Thyroid gland (tissue), 4 donors: ENCODE measurements at regions not wholly inside any gene's neighbourhood (a gene's known extent, or its start where the extent isn't known, plus 50 kb on each side); places are given as distances from the start of the nearest gene placed in this dataset.

Experiments
- DNase-seq, 2 donors: peaks; one replicate each; pipeline ENCODE4 v3.0.0-alpha.2; 2019
- H3K27ac ChIP-seq, 3 donors: fragments of 200-600 bp; sonication (generic); 1 replicate in 2 of 3; 2 replicates in 1 of 3; pipeline ENCODE4 v1.5.1; 2016 to 2019; ENCODE audit warnings: mild to moderate bottlenecking in 1 of 3, moderate library complexity in 1 of 3
- H3K27me3 ChIP-seq: fragments of 200-600 bp; sonication (generic); one replicate; pipeline ENCODE4 v1.5.1; 2019
- H3K36me3 ChIP-seq, 2 donors: fragments of 200-600 bp; sonication (generic); one replicate each; pipeline ENCODE4 v1.5.1; 2016 to 2019
- H3K4me1 ChIP-seq, 2 donors: fragments of 200-600 bp; sonication (generic); one replicate each; pipeline ENCODE4 v1.5.1; 2017 to 2019
- H3K4me3 ChIP-seq, 3 donors: fragments of 200-600 bp; sonication (generic); replicated peaks in 1 of 3; 1 replicate in 2 of 3; 2 replicates in 1 of 3; pipeline ENCODE4 v1.5.1; 2016; ENCODE audit warnings: mild to moderate bottlenecking in 1 of 3
- H3K9me3 ChIP-seq: fragments of 200-600 bp; sonication (generic); one replicate; pipeline ENCODE4 v1.5.1; 2017
- CTCF ChIP-seq, 6 experiments: fragments of 200-600 bp in 3 of 6; fragments of 450-650 bp in 3 of 6; sonication (generic) in 3 of 6; IDR thresholded peaks; one replicate each; pipeline ENCODE4 v1.5.1; 2016 to 2019; ENCODE audit warnings: antibody characterized with exemption in 6 of 6, mild to moderate bottlenecking in 2 of 6, inconsistent platforms in 1 of 6, moderate library complexity in 1 of 6
- POLR2A ChIP-seq, 2 donors: fragments of 450-650 bp; IDR thresholded peaks; one replicate each; pipeline ENCODE4 v1.6.1; 2017; ENCODE audit warnings: antibody characterized with exemption in 2 of 2, mild to moderate bottlenecking in 2 of 2, moderate library complexity in 1 of 2
- WGBS, 2 donors: methylation state at CpG; one replicate each; pipeline ENCODE4 v1.1.5; 2017; 5-methylcytosine and 5-hydroxymethylcytosine counted together
- intact Hi-C: fragments of 100-400 bp; cut with DNase I; formaldehyde crosslinking; loops from one replicate; pipeline ENCODE4 v1.15.1; 2023

GRCh38 chr16:54336631-54337204, 50.1 kb upstream of the IRX3 start:
- Histone ChIP-seq H3K4me3 (no peak overlapping the region), H3K36me3 (no peaks in the 10 kb centered on the region), H3K9me3 (no peaks in the 10 kb centered on the region), H3K27me3 (no peaks in the 10 kb centered on the region), H3K27ac (no peak overlapping the region), H3K4me1 (peaks cover 0 to 18% of the 10 kb centered on the region in 2 donors)
- 57 to 58% methylated on average over 4 of the region's 4 CpGs for WGBS, 2 donors
- intact Hi-C loops, result no loop called here
- TF ChIP-seq POLR2A (IDR thresholded peaks at IDR 0.05) (no peak), CTCF (IDR thresholded peaks at IDR 0.05) (no peak)
- DNase-seq, result no peak
